NCI-H524 treated with DMSO at 0.1 percent for 48 hours (cell line): ENCODE measurements at regions not wholly inside any gene's neighbourhood (a gene's known extent, or its start where the extent isn't known, plus 50 kb on each side); places are given as distances from the start of the nearest gene placed in this dataset.

Source experiments
- DNase-seq: peaks from one replicate; lab custom pipeline; 2025; lab: John Stamatoyannopoulos, UW

GRCh38 chr1:229209816-229210215 lies 61.1 kb upstream of the RAB4A start:
- no peak for DNase-seq

- DNase-seq, result no peak
Measured at GRCh38 chr1:229210844-229211243, 60.1 kb upstream of the RAB4A start.

- DNase-seq, result no peak
Measured at GRCh38 chr1:229213797-229214196, 57.1 kb upstream of the RAB4A start.

GRCh38 chr1:229217716-229218115 lies 53.2 kb upstream of the RAB4A start:
- DNase-seq, result no peak

GRCh38 chr1:229218612-229219025 lies 52.3 kb upstream of the RAB4A start:
- DNase-seq, result no peak

GRCh38 chr1:229220163-229220846 lies 50.6 kb upstream of the RAB4A start:
- DNase-seq, result no peak

GRCh38 chr1:229221106-229222019 lies 49.5 kb upstream of the RAB4A start:
- no peak for DNase-seq
